GM12891 (cell line): ENCODE measurements at regions not wholly inside any gene's neighbourhood (a gene's known extent, or its start where the extent isn't known, plus 50 kb on each side); places are given as distances from the start of the nearest gene placed in this dataset.

Experiments used
- POLR2A ChIP-seq: IDR thresholded peaks from 2 replicates; pipeline ENCODE4 v1.6.1; 2011; ENCODE audit warnings: low read depth, low read length, control low read depth
- POLR2AphosphoS5 ChIP-seq: IDR thresholded peaks from 2 replicates; pipeline ENCODE4 v1.6.1; 2011; ENCODE audit warnings: low read depth, low read length, control low read depth

GRCh38 chr2:149877074-149877473 lies 289.5 kb upstream of the MMADHC start:
- no peak for TF ChIP-seq POLR2A
- TF ChIP-seq POLR2AphosphoS5 = no peak
